Astrocyte (in vitro differentiated cells and primary cell): ENCODE measurements at regions not wholly inside any gene's neighbourhood (a gene's known extent, or its start where the extent isn't known, plus 50 kb on each side); places are given as distances from the start of the nearest gene placed in this dataset.

ENCODE experiments used
- DNase-seq: peaks from one replicate; pipeline ENCODE4 v3.0.0-alpha.2; 2010; ENCODE audit warnings: low read depth
- FAIRE-seq: peaks from 2 replicates; lab custom pipeline; 2011; peaks lifted over from hg19 to GRCh38; lab: Jason Lieb, UNC
- H2AFZ ChIP-seq: 2 replicates; pipeline ENCODE4 v1.6.0; 2012; ENCODE audit warnings: low read depth, low read length, inconsistent platforms
- H3K27ac ChIP-seq: 2 replicates; pipeline ENCODE4 v1.5.1; 2011; ENCODE audit warnings: low read depth, low read length, inconsistent platforms
- H3K27me3 ChIP-seq: 2 replicates; pipeline ENCODE4 v1.6.0; 2011; ENCODE audit warnings: low read length, inconsistent platforms; ENCODE audit not compliant: insufficient read depth
- H3K36me3 ChIP-seq: 2 replicates; pipeline ENCODE4 v1.5.1; 2011; ENCODE audit warnings: low read length, inconsistent platforms; ENCODE audit not compliant: insufficient read depth
- H3K4me1 ChIP-seq: 2 replicates; pipeline ENCODE4 v1.5.1; 2011; ENCODE audit warnings: low read length, inconsistent platforms; ENCODE audit not compliant: insufficient read depth
- H3K4me2 ChIP-seq: 2 replicates; pipeline ENCODE4 v1.6.0; 2012; ENCODE audit warnings: low read length, inconsistent platforms
- H3K4me3 ChIP-seq: 2 replicates; pipeline ENCODE4 v1.5.1; 2011; ENCODE audit warnings: low read depth, mild to moderate bottlenecking, low read length, inconsistent platforms; ENCODE audit not compliant: insufficient read depth
- H3K79me2 ChIP-seq: 2 replicates; pipeline ENCODE4 v1.6.0; 2012; ENCODE audit warnings: mild to moderate bottlenecking, low read length, inconsistent platforms; ENCODE audit not compliant: insufficient read depth
- H3K9ac ChIP-seq: 2 replicates; pipeline ENCODE4 v1.6.0; 2012; ENCODE audit warnings: mild to moderate bottlenecking, low read length, inconsistent platforms
- H3K9me3 ChIP-seq: 2 replicates; pipeline ENCODE4 v1.5.1; 2012; ENCODE audit warnings: low read depth, mild to moderate bottlenecking, low read length, inconsistent platforms; ENCODE audit not compliant: insufficient read depth
- H4K20me1 ChIP-seq: 2 replicates; pipeline ENCODE4 v1.6.0; 2012; ENCODE audit warnings: low read length, inconsistent platforms; ENCODE audit not compliant: insufficient read depth
- H3K27ac Mint-ChIP-seq: one replicate; pipeline ENCODE4 v1.8.0; 2021; ENCODE audit warnings: mild to moderate bottlenecking, mixed read lengths; ENCODE audit not compliant: unreplicated experiment
- H3K27me3 Mint-ChIP-seq: one replicate; pipeline ENCODE4 v1.8.0; 2021; ENCODE audit warnings: low read depth, mixed read lengths; ENCODE audit not compliant: unreplicated experiment
- H3K36me3 Mint-ChIP-seq: one replicate; pipeline ENCODE4 v1.8.0; 2021; ENCODE audit warnings: low read depth, mixed read lengths; ENCODE audit not compliant: unreplicated experiment
- H3K4me1 Mint-ChIP-seq: one replicate; pipeline ENCODE4 v1.8.0; 2021; ENCODE audit warnings: low read depth, mixed read lengths; ENCODE audit not compliant: unreplicated experiment
- H3K4me3 Mint-ChIP-seq: one replicate; pipeline ENCODE4 v1.8.0; 2021; ENCODE audit warnings: mild to moderate bottlenecking, moderate library complexity, mixed read lengths; ENCODE audit not compliant: unreplicated experiment
- H3K9me3 Mint-ChIP-seq: one replicate; pipeline ENCODE4 v1.8.0; 2021; ENCODE audit warnings: mild to moderate bottlenecking, mixed read lengths; ENCODE audit not compliant: unreplicated experiment
- CTCF ChIP-seq: IDR thresholded peaks from 2 replicates; pipeline ENCODE4 v1.5.1; 2011; ENCODE audit warnings: low read depth, mild to moderate bottlenecking, inconsistent platforms, low read length, moderate library complexity; ENCODE audit not compliant: insufficient read depth
- EZH2 ChIP-seq: IDR thresholded peaks from 2 replicates; pipeline ENCODE4 v1.6.1; 2012; ENCODE audit warnings: mild to moderate bottlenecking, low read length, inconsistent platforms; ENCODE audit not compliant: insufficient read depth

- no peaks in the 10 kb centered on the region for H3K9me3 ChIP-seq
- no peak overlapping the region for H2AFZ ChIP-seq
- H3K4me1 Mint-ChIP-seq = no peaks in the 10 kb centered on the region
- H3K9ac ChIP-seq = no peak overlapping the region
- no peak for TF ChIP-seq CTCF
- TF ChIP-seq EZH2 = no peak
- no peaks in the 10 kb centered on the region for H3K4me1 ChIP-seq
- H3K4me3 Mint-ChIP-seq = no peak overlapping the region
- no peaks in the 10 kb centered on the region for H3K27me3 ChIP-seq
- no peaks in the 10 kb centered on the region for H3K36me3 Mint-ChIP-seq
- DNase-seq (no peak), FAIRE-seq (no peak)
- H3K79me2 ChIP-seq = no peaks in the 10 kb centered on the region
- no peak overlapping the region for H3K27ac ChIP-seq
- no peaks in the 10 kb centered on the region for H3K27me3 Mint-ChIP-seq
- H3K36me3 ChIP-seq = no peaks in the 10 kb centered on the region
- no peaks in the 10 kb centered on the region for H4K20me1 ChIP-seq
- H3K27ac Mint-ChIP-seq = no peak overlapping the region
- H3K4me3 ChIP-seq = no peak overlapping the region
- no peaks in the 10 kb centered on the region for H3K9me3 Mint-ChIP-seq
- H3K4me2 ChIP-seq = no peak overlapping the region
These were observed 2706.8 kb downstream of the ARAP2 start for GRCh38 chr4:33537527-33537926.

GRCh38 chr4:33543941-33544450 lies 2700.3 kb downstream of the ARAP2 start:
- Histone ChIP-seq H3K9me3 (peaks cover 4% of the 10 kb centered on the region), H4K20me1 (no peaks in the 10 kb centered on the region), H3K4me2 (no peak overlapping the region), H2AFZ (no peak overlapping the region), H3K27me3 (no peaks in the 10 kb centered on the region), H3K27ac (no peak overlapping the region), H3K36me3 (no peaks in the 10 kb centered on the region), H3K9ac (no peak overlapping the region), H3K79me2 (no peaks in the 10 kb centered on the region), H3K4me1 (no peaks in the 10 kb centered on the region), H3K4me3 (no peak overlapping the region)
- Mint-ChIP-seq H3K9me3 (peaks cover 4% of the 10 kb centered on the region), H3K27ac (no peak overlapping the region), H3K4me3 (no peak overlapping the region), H3K4me1 (no peaks in the 10 kb centered on the region), H3K27me3 (no peaks in the 10 kb centered on the region), H3K36me3 (no peaks in the 10 kb centered on the region)
- no peak for FAIRE-seq
- no peak for DNase-seq
- TF ChIP-seq CTCF (no peak), EZH2 (no peak)

- Histone ChIP-seq H3K9ac (no peak overlapping the region), H3K9me3 (no peaks in the 10 kb centered on the region), H3K4me1 (no peaks in the 10 kb centered on the region), H3K27me3 (no peaks in the 10 kb centered on the region), H2AFZ (no peak overlapping the region), H4K20me1 (no peaks in the 10 kb centered on the region), H3K4me3 (no peak overlapping the region), H3K4me2 (no peak overlapping the region), H3K36me3 (no peaks in the 10 kb centered on the region), H3K79me2 (no peaks in the 10 kb centered on the region), H3K27ac (no peak overlapping the region)
- no peak for TF ChIP-seq EZH2
- TF ChIP-seq CTCF = no peak
- Mint-ChIP-seq H3K4me3 (no peak overlapping the region), H3K27ac (no peak overlapping the region), H3K4me1 (no peaks in the 10 kb centered on the region), H3K9me3 (peaks cover 4% of the 10 kb centered on the region), H3K27me3 (no peaks in the 10 kb centered on the region), H3K36me3 (no peaks in the 10 kb centered on the region)
- FAIRE-seq (no peak), DNase-seq (no peak)
These were observed 2693.1 kb downstream of the ARAP2 start for GRCh38 chr4:33551244-33551643.
